GM12878 (cell line): ENCODE measurements at regions not wholly inside any gene's neighbourhood (a gene's known extent, or its start where the extent isn't known, plus 50 kb on each side); places are given as distances from the start of the nearest gene placed in this dataset.

Experiments
- ATAC-seq: fragments of 200-7000 bp; cut with Tn5 transposase; 3 replicates; pipeline ENCODE4 v1.9.1; 2020; ENCODE audit warnings: mild to moderate bottlenecking, moderate library complexity
- BruUV-seq: library from RNA; stranded (reverse); fragments of 400-500 nt; replicated peaks from 2 replicates; lab custom pipeline; 2021; lab: Mats Ljungman, UMichigan
- CTCF ChIA-PET: fragments of 300-600 bp; sonication (Branson Sonifier 250); formaldehyde crosslinking; extraction: SDS; loops from one replicate; lab custom pipeline; 2021; ENCODE audit warnings: inconsistent platforms; lab: Yijun Ruan, JAX
- POLR2A ChIA-PET: fragments of 350-600 bp; formaldehyde crosslinking; extraction: SDS; loops from one replicate; lab custom pipeline; 2021; ENCODE audit warnings: inconsistent platforms; lab: Charles Lee
- RAD21 ChIA-PET: fragments of 300-600 bp; sonication (Branson Sonifier 250); formaldehyde crosslinking; loops from one replicate; lab custom pipeline; 2023; ENCODE audit warnings: antibody characterized with exemption; ENCODE audit not compliant: unreplicated experiment; lab: Charles Lee
- SMC1A ChIA-PET: fragments of 300-600 bp; sonication (Branson Sonifier 250); formaldehyde crosslinking; loops from one replicate; lab custom pipeline; 2023; ENCODE audit not compliant: unreplicated experiment, uncharacterized antibody; lab: Charles Lee
- DNase-seq: peaks from one replicate; pipeline ENCODE4 v3.0.0-alpha.2; 2011; ENCODE audit warnings: low read depth, low spot score
- FAIRE-seq: peaks from 3 replicates; lab custom pipeline; 2011; peaks lifted over from hg19 to GRCh38; lab: Jason Lieb, UNC
- H2AFZ ChIP-seq: 2 replicates; pipeline ENCODE4 v1.6.0; 2011; ENCODE audit warnings: low read depth, low read length, control low read depth; ENCODE audit not compliant: control insufficient read depth
- H3K27ac ChIP-seq: 2 replicates; pipeline ENCODE4 v1.5.1; 2011; ENCODE audit warnings: control low read depth; ENCODE audit not compliant: control insufficient read depth, insufficient read depth
- H3K27me3 ChIP-seq, 2 experiments: replicated peaks in 1 of 2; 2 replicates each; pipeline versions ENCODE4 v1.6.0 to v1.6.1; 2011; ENCODE audit warnings: low read length in 1 of 2; ENCODE audit not compliant: control insufficient read depth in 2 of 2, insufficient read depth in 2 of 2
- H3K36me3 ChIP-seq, 2 experiments: 2 replicates each; pipeline ENCODE4 v1.5.1; 2011; ENCODE audit warnings: low read length in 1 of 2; ENCODE audit not compliant: control insufficient read depth in 2 of 2, insufficient read depth in 2 of 2
- H3K4me1 ChIP-seq: 2 replicates; pipeline ENCODE4 v1.6.1; 2011; ENCODE audit warnings: mild to moderate bottlenecking, low read length, moderate library complexity, mixed read lengths; ENCODE audit not compliant: control insufficient read depth, insufficient read depth
- H3K4me2 ChIP-seq: 2 replicates; pipeline ENCODE4 v1.6.0; 2011; ENCODE audit warnings: control low read depth; ENCODE audit not compliant: control insufficient read depth, insufficient read depth
- H3K4me3 ChIP-seq: fragments of 200-600 bp; sonication (generic); 2 replicates; pipeline ENCODE4 v1.5.1; 2016
- H3K79me2 ChIP-seq: 2 replicates; pipeline ENCODE4 v1.6.0; 2011; ENCODE audit warnings: low read length; ENCODE audit not compliant: control insufficient read depth, insufficient read depth
- H3K9ac ChIP-seq: 2 replicates; pipeline ENCODE4 v1.8.0; 2011; ENCODE audit warnings: low read length, control low read depth, mixed read lengths; ENCODE audit not compliant: control insufficient read depth, insufficient read depth
- H3K9me3 ChIP-seq: replicated peaks from 3 replicates; pipeline ENCODE4 v1.5.1; 2011; ENCODE audit warnings: mild to moderate bottlenecking, low read length; ENCODE audit not compliant: control insufficient read depth, insufficient read depth
- H4K20me1 ChIP-seq: 2 replicates; pipeline ENCODE4 v1.6.0; 2011; ENCODE audit not compliant: control insufficient read depth, insufficient read depth
- ATF7 ChIP-seq: fragments of 450-650 bp; IDR thresholded peaks from 2 replicates; pipeline ENCODE4 v1.6.1; 2016; ENCODE audit warnings: low read depth, mild to moderate bottlenecking
- BCL11A ChIP-seq: IDR thresholded peaks from 2 replicates; pipeline ENCODE4 v1.6.1; 2011; ENCODE audit warnings: low read depth, low read length
- CBFB ChIP-seq: IDR thresholded peaks from 2 replicates; pipeline ENCODE4 v1.6.1; 2016; ENCODE audit warnings: antibody characterized with exemption, low read depth
- CHD1 ChIP-seq: IDR thresholded peaks from 2 replicates; pipeline ENCODE4 v1.6.1; 2012; ENCODE audit warnings: low read depth, low read length, improper control_type of control experiment
- DPF2 ChIP-seq: fragments of 450-650 bp; IDR thresholded peaks from 2 replicates; pipeline ENCODE4 v1.6.1; 2017; ENCODE audit warnings: mild to moderate bottlenecking
- JUND ChIP-seq: IDR thresholded peaks from 2 replicates; pipeline ENCODE4 v1.6.1; 2012; ENCODE audit warnings: low read depth, mild to moderate bottlenecking, low read length, improper control_type of control experiment, moderate library complexity
- MYB ChIP-seq: fragments of 150-350 bp; IDR thresholded peaks from 2 replicates; pipeline ENCODE4 v1.6.1; 2014; ENCODE audit warnings: mild to moderate bottlenecking, low read depth, low read length, borderline replicate concordance
- POU2F2 ChIP-seq: IDR thresholded peaks from 3 replicates; pipeline ENCODE4 v1.6.1; 2011; ENCODE audit warnings: low read depth, mild to moderate bottlenecking, low read length, borderline replicate concordance
- TAF1 ChIP-seq: IDR thresholded peaks from 2 replicates; pipeline ENCODE4 v1.6.1; 2011; ENCODE audit warnings: mild to moderate bottlenecking, low read depth, low read length, borderline replicate concordance
- TCF12 ChIP-seq: IDR thresholded peaks from 2 replicates; pipeline ENCODE4 v1.6.1; 2011; ENCODE audit warnings: low read depth, mild to moderate bottlenecking, low read length
- YBX1 ChIP-seq: fragments of 450-650 bp; IDR thresholded peaks from 2 replicates; pipeline ENCODE4 v1.6.1; 2016; ENCODE audit warnings: antibody characterized with exemption
- WGBS: methylation state at CpG from one replicate; pipeline ENCODE4 v1.1.6; 2016; ENCODE audit warnings: low lambda C conversion rate; ENCODE audit not compliant: insufficient replicate concordance, insufficient coverage; ENCODE audit errors: missing lambda C conversion rate; 5-methylcytosine and 5-hydroxymethylcytosine counted together
- in situ Hi-C: fragments of 300-500 bp; cut with MboI; formaldehyde crosslinking; loops from 9 replicates; pipeline ENCODE4 v1.14.3; 2018; ENCODE audit warnings: mixed read lengths
- intact Hi-C: fragments of 100-400 bp; cut with micrococcal nuclease; formaldehyde crosslinking; loops from one replicate; pipeline ENCODE4 v1.14.2; 2022; ENCODE audit not compliant: unreplicated experiment
- TF ChIP-seq, protein P1 (sequence below): fragments of 450-650 bp; IDR thresholded peaks from 2 replicates; pipeline ENCODE4 v1.6.1; 2017; ENCODE audit warnings: mild to moderate bottlenecking, moderate library complexity
- TF ChIP-seq, protein P2 (sequence below): fragments of 450-650 bp; IDR thresholded peaks from 2 replicates; pipeline ENCODE4 v1.6.1; 2017; ENCODE audit warnings: mild to moderate bottlenecking, low read depth, inconsistent platforms; ENCODE audit not compliant: poor library complexity, severe bottlenecking
- TF ChIP-seq, protein P3 (sequence below): IDR thresholded peaks from 2 replicates; pipeline ENCODE4 v1.6.1; 2012; ENCODE audit warnings: mild to moderate bottlenecking, low read depth, low read length

DNA sequence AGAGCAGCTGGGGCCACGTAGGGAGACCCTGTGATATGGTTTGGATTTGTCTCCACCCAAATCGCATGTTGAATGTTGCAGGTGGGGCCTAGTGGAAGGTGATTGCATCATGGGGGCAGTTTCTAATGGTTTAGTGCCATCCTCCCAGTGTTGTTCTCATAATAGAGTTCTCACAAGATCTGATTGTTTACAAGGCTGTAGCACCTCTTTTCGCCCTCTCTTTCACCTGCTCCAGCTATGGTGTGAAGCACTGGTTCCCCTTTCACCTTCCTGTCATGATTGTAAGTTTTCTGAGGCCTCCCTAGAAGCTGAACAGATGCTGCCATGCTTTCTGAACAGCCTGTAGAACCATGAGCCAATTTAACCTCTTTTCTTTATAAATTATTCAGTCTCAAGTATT lies 198.9 kb upstream of the CBLB start (continued):
- TF ChIP-seq, protein P1, sequence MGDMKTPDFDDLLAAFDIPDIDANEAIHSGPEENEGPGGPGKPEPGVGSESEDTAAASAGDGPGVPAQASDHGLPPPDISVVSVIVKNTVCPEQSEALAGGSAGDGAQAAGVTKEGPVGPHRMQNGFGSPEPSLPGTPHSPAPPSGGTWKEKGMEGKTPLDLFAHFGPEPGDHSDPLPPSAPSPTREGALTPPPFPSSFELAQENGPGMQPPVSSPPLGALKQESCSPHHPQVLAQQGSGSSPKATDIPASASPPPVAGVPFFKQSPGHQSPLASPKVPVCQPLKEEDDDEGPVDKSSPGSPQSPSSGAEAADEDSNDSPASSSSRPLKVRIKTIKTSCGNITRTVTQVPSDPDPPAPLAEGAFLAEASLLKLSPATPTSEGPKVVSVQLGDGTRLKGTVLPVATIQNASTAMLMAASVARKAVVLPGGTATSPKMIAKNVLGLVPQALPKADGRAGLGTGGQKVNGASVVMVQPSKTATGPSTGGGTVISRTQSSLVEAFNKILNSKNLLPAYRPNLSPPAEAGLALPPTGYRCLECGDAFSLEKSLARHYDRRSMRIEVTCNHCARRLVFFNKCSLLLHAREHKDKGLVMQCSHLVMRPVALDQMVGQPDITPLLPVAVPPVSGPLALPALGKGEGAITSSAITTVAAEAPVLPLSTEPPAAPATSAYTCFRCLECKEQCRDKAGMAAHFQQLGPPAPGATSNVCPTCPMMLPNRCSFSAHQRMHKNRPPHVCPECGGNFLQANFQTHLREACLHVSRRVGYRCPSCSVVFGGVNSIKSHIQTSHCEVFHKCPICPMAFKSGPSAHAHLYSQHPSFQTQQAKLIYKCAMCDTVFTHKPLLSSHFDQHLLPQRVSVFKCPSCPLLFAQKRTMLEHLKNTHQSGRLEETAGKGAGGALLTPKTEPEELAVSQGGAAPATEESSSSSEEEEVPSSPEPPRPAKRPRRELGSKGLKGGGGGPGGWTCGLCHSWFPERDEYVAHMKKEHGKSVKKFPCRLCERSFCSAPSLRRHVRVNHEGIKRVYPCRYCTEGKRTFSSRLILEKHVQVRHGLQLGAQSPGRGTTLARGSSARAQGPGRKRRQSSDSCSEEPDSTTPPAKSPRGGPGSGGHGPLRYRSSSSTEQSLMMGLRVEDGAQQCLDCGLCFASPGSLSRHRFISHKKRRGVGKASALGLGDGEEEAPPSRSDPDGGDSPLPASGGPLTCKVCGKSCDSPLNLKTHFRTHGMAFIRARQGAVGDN = peak; percentile 74
- no peak for TF ChIP-seq BCL11A
- TF ChIP-seq ATF7 = peak; percentile 88
- TF ChIP-seq DPF2 = peak; percentile 46

DNA sequence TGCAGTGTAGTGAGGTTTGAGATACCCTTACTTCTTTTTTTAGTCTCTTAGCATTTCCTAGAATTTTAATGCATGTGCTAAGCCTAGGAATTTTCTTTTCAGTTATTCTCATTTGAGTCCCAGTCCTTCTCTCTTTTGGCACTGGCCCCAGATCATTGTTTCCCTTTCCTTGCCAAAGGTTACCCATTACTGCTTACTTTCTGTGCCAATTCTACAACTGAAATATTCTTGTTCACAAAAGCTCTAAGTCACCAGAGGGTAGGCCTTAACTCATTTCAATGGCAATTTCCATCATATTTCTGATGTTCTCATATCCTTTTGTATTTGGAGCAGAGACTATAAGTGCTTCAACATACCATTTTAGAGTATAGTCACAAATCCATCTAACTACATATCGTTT lies 199.6 kb upstream of the CBLB start:
- no TSS peak for BruUV-seq
- Histone ChIP-seq H3K4me3 (no peak overlapping the region), H3K79me2 (no peaks in the 10 kb centered on the region), H3K27me3 (no peaks in the 10 kb centered on the region), H3K4me1 (no peaks in the 10 kb centered on the region), H2AFZ (no peak overlapping the region), H3K9me3 (no peaks in the 10 kb centered on the region; the same call in none of the 3 replicates), H3K9ac (no peak overlapping the region), H3K36me3 (no peaks in the 10 kb centered on the region), H4K20me1 (no peaks in the 10 kb centered on the region), H3K4me2 (no peak overlapping the region), H3K27ac (peak overlapping the region; percentile 20; the same call in 1 of the 2 replicates)
- FAIRE-seq (no peak), ATAC-seq (no peak), DNase-seq (no peak)
- intact Hi-C loops (loop anchor here (5.0 kb wide), 2 partner anchors 114 to 201 kb away; partner anchors contain the start of gene CBLB), in situ Hi-C loops (no loop called here)
- ChIA-PET CTCF (no interaction called here), SMC1A (interaction anchor here (0.6 to 3.5 kb wide), 10 partner anchors 14 to 265 kb away, joined by 3 to 21 read pairs (median 4); no protein-coding TSS in a partner anchor), RAD21 (interaction anchor here (0.6 to 4.1 kb wide), 17 partner anchors 35 to 541 kb away, joined by 3 to 34 read pairs (median 4); no protein-coding TSS in a partner anchor), POLR2A (interaction anchor here (0.6 to 0.7 kb wide), 2 partner anchors 116 to 232 kb away, joined by 5 read pairs; no protein-coding TSS in a partner anchor)
- no peak for TF ChIP-seq TCF12
- TF ChIP-seq CBFB = no peak
- TF ChIP-seq TAF1 = no peak
- no peak for TF ChIP-seq YBX1
- TF ChIP-seq, protein P2, sequence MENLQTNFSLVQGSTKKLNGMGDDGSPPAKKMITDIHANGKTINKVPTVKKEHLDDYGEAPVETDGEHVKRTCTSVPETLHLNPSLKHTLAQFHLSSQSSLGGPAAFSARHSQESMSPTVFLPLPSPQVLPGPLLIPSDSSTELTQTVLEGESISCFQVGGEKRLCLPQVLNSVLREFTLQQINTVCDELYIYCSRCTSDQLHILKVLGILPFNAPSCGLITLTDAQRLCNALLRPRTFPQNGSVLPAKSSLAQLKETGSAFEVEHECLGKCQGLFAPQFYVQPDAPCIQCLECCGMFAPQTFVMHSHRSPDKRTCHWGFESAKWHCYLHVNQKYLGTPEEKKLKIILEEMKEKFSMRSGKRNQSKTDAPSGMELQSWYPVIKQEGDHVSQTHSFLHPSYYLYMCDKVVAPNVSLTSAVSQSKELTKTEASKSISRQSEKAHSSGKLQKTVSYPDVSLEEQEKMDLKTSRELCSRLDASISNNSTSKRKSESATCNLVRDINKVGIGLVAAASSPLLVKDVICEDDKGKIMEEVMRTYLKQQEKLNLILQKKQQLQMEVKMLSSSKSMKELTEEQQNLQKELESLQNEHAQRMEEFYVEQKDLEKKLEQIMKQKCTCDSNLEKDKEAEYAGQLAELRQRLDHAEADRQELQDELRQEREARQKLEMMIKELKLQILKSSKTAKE = no peak
- no peak for TF ChIP-seq MYB
- no peak for TF ChIP-seq JUND
- no peak for TF ChIP-seq ATF7
- no peak for TF ChIP-seq POU2F2
- TF ChIP-seq, protein P3, sequence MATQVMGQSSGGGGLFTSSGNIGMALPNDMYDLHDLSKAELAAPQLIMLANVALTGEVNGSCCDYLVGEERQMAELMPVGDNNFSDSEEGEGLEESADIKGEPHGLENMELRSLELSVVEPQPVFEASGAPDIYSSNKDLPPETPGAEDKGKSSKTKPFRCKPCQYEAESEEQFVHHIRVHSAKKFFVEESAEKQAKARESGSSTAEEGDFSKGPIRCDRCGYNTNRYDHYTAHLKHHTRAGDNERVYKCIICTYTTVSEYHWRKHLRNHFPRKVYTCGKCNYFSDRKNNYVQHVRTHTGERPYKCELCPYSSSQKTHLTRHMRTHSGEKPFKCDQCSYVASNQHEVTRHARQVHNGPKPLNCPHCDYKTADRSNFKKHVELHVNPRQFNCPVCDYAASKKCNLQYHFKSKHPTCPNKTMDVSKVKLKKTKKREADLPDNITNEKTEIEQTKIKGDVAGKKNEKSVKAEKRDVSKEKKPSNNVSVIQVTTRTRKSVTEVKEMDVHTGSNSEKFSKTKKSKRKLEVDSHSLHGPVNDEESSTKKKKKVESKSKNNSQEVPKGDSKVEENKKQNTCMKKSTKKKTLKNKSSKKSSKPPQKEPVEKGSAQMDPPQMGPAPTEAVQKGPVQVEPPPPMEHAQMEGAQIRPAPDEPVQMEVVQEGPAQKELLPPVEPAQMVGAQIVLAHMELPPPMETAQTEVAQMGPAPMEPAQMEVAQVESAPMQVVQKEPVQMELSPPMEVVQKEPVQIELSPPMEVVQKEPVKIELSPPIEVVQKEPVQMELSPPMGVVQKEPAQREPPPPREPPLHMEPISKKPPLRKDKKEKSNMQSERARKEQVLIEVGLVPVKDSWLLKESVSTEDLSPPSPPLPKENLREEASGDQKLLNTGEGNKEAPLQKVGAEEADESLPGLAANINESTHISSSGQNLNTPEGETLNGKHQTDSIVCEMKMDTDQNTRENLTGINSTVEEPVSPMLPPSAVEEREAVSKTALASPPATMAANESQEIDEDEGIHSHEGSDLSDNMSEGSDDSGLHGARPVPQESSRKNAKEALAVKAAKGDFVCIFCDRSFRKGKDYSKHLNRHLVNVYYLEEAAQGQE = no peak
- no peak for TF ChIP-seq CHD1
- 47% methylated on average over 1 of the region's 1 CpG for WGBS
